ENCODE measurements at regions not wholly inside any gene's neighbourhood (a gene's known extent, or its start where the extent isn't known, plus 50 kb on each side); places are given as distances from the start of the nearest gene placed in this dataset.

DNA sequence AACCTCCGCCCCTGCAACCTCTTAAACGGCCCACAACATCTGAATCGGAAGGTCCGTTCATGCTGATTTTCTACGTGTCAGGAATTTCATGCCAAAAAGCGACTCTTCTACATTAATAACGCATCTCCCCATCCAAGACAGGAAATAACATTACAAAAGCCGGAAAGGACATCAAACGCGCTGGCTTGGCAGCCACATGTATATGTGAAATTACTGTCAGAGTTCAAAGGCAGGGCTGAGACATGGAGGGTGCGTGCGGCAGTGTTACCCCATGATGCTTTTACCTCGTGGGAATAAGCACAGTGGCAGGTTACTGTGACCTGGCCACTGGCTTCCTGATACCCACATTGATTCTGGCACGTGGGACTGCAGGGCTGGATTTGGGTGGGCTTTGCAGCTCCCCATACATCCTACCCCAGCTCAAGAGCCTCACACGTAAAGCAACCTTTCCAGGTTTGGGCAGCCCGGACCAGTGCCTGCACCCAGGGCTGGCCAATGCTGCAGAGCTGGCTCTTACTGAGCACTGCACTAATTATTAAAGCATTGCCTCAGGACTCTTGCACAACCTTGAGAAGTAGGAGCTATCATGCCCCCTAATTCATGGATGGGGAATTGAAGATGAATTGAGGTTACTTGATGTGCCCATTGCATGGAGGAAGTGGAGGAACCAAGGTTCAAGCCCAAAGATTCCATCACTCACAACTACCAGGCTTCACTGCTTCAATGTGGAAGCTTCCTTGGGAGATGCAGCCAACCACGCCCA is 120.6 kb upstream of the FOXF1 start:
- Mint-ChIP-seq H3K4me1 (no peaks in the 10 kb centered on the region), H3K36me3 (no peaks in the 10 kb centered on the region), H3K27ac (no peak overlapping the region), H3K27me3 (ENCODE audit: low read depth in 3 of 3) (peaks cover 1 to 9% (median 9%) of the 10 kb centered on the region in 3 donors), H3K9me3 (no peaks in the 10 kb centered on the region), H3K4me3 (no peak overlapping the region)
- Histone ChIP-seq H3K27me3 (ENCODE audit: control insufficient read depth in 2 of 2, insufficient read depth in 2 of 2, low read length in 2 of 2) (no peaks in the 10 kb centered on the region), H3K9ac (ENCODE audit: insufficient read depth, low read length, poor library complexity, severe bottlenecking) (no peak overlapping the region), H3K9me3 (replicated peaks in 1 of 2; ENCODE audit: control insufficient read depth in 1 of 2, insufficient read depth in 1 of 2, low read length in 2 of 2) (no peaks in the 10 kb centered on the region), H3K4me2 (replicated peaks; ENCODE audit: extremely low read depth, low read length, poor library complexity, severe bottlenecking) (no peak overlapping the region), H3K4me3 (replicated peaks in 1 of 3; ENCODE audit: low read depth in 2 of 3, low read length in 3 of 3) (no peak overlapping the region), H3K27ac (ENCODE audit: low read depth in 1 of 2, low read length in 2 of 2) (no peak overlapping the region), H2AFZ (ENCODE audit: insufficient read depth, low read depth, low read length, poor library complexity, severe bottlenecking) (no peak overlapping the region), H4K20me1 (ENCODE audit: insufficient read depth, low read length) (no peaks in the 10 kb centered on the region), H3K4me1 (ENCODE audit: control insufficient read depth in 1 of 2, insufficient read depth in 2 of 2, low read length in 2 of 2) (peaks cover 0 to 5% of the 10 kb centered on the region in 2 donors), H3K79me2 (ENCODE audit: insufficient read depth, low read length) (no peaks in the 10 kb centered on the region), H3K36me3 (replicated peaks in 1 of 2; ENCODE audit: control insufficient read depth in 1 of 2, insufficient read depth in 2 of 2, low read length in 2 of 2) (no peaks in the 10 kb centered on the region)
- 70% methylated on average over 9 of the region's 17 CpGs for WGBS (ENCODE audit: insufficient coverage)
- DNase-seq, result no peak
- TF ChIP-seq, protein P1, sequence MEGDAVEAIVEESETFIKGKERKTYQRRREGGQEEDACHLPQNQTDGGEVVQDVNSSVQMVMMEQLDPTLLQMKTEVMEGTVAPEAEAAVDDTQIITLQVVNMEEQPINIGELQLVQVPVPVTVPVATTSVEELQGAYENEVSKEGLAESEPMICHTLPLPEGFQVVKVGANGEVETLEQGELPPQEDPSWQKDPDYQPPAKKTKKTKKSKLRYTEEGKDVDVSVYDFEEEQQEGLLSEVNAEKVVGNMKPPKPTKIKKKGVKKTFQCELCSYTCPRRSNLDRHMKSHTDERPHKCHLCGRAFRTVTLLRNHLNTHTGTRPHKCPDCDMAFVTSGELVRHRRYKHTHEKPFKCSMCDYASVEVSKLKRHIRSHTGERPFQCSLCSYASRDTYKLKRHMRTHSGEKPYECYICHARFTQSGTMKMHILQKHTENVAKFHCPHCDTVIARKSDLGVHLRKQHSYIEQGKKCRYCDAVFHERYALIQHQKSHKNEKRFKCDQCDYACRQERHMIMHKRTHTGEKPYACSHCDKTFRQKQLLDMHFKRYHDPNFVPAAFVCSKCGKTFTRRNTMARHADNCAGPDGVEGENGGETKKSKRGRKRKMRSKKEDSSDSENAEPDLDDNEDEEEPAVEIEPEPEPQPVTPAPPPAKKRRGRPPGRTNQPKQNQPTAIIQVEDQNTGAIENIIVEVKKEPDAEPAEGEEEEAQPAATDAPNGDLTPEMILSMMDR (IDR thresholded peaks at IDR 0.05), result no peak
- intact Hi-C loops (cut with micrococcal nuclease), result no loop called here

DNA sequence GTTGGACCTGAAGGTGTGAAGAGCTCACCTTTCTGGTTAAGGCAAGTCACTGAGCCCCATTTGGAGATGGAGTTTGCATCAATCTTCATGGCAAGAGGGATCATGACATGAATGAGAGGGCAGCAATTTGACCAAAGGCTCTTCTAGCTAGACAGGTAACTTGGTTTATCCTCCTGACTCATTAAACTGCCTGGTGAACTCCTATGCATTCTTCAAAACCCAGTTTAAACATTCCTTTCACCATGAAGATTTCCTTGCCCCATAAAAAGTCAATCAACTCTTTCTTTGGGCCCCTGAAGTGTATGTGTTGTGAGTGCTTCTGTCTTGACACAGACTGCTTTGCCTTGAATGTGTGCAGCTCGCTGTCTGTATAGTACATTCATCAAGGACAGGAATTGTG is 120.0 kb upstream of the FOXF1 start:
- H3K79me2 ChIP-seq (ENCODE audit: insufficient read depth, low read length), result no peaks in the 10 kb centered on the region
- no peak overlapping the region for H3K9ac ChIP-seq (ENCODE audit: insufficient read depth, low read length, poor library complexity, severe bottlenecking)
- Mint-ChIP-seq H3K4me3 (no peak overlapping the region), H3K4me1 (no peaks in the 10 kb centered on the region), H3K36me3 (no peaks in the 10 kb centered on the region), H3K27ac (no peak overlapping the region), H3K27me3 (ENCODE audit: low read depth in 3 of 3) (peaks cover 1 to 9% (median 7%) of the 10 kb centered on the region in 3 donors), H3K9me3 (no peaks in the 10 kb centered on the region)
- H3K27me3 ChIP-seq (ENCODE audit: control insufficient read depth in 2 of 2, insufficient read depth in 2 of 2, low read length in 2 of 2), result no peaks in the 10 kb centered on the region
- WGBS (ENCODE audit: insufficient coverage), result 100% methylated on average over 1 of the region's 1 CpG
- H2AFZ ChIP-seq (ENCODE audit: insufficient read depth, low read depth, low read length, poor library complexity, severe bottlenecking), result no peak overlapping the region
- H4K20me1 ChIP-seq (ENCODE audit: insufficient read depth, low read length), result no peaks in the 10 kb centered on the region
- no peak for DNase-seq
- H3K4me1 ChIP-seq (ENCODE audit: control insufficient read depth in 1 of 2, insufficient read depth in 2 of 2, low read length in 2 of 2), result peaks cover 0 to 5% of the 10 kb centered on the region in 2 donors
- H3K36me3 ChIP-seq (replicated peaks in 1 of 2; ENCODE audit: control insufficient read depth in 1 of 2, insufficient read depth in 2 of 2, low read length in 2 of 2), result no peaks in the 10 kb centered on the region
- no peak overlapping the region for H3K27ac ChIP-seq (ENCODE audit: low read depth in 1 of 2, low read length in 2 of 2)
- TF ChIP-seq, protein P1 (IDR thresholded peaks at IDR 0.05), result no peak
- H3K9me3 ChIP-seq (replicated peaks in 1 of 2; ENCODE audit: control insufficient read depth in 1 of 2, insufficient read depth in 1 of 2, low read length in 2 of 2), result no peaks in the 10 kb centered on the region
- intact Hi-C loops (cut with micrococcal nuclease), result no loop called here
- H3K4me2 ChIP-seq (replicated peaks; ENCODE audit: extremely low read depth, low read length, poor library complexity, severe bottlenecking), result no peak overlapping the region
- no peak overlapping the region for H3K4me3 ChIP-seq (replicated peaks in 1 of 3; ENCODE audit: low read depth in 2 of 3, low read length in 3 of 3)
